Fibroblast of lung (primary cell): ENCODE measurements at regions not wholly inside any gene's neighbourhood (a gene's known extent, or its start where the extent isn't known, plus 50 kb on each side); places are given as distances from the start of the nearest gene placed in this dataset.

Experiments
- EZH2 ChIP-seq: IDR thresholded peaks from 2 replicates; pipeline ENCODE4 v1.5.1; 2012; ENCODE audit warnings: low read length, control low read depth, mild to moderate bottlenecking; ENCODE audit errors: missing control alignments
- TF ChIP-seq, protein P1 (sequence below), 2 donors: IDR thresholded peaks in 1 of 2; conservative IDR thresholded peaks in 1 of 2; 1 replicate in 1 of 2; 2 replicates in 1 of 2; pipeline ENCODE4 v1.5.1; 2011 to 2012; ENCODE audit warnings: low read length in 2 of 2, control low read depth in 1 of 2, inconsistent platforms in 1 of 2, low read depth in 1 of 2, mild to moderate bottlenecking in 1 of 2

DNA sequence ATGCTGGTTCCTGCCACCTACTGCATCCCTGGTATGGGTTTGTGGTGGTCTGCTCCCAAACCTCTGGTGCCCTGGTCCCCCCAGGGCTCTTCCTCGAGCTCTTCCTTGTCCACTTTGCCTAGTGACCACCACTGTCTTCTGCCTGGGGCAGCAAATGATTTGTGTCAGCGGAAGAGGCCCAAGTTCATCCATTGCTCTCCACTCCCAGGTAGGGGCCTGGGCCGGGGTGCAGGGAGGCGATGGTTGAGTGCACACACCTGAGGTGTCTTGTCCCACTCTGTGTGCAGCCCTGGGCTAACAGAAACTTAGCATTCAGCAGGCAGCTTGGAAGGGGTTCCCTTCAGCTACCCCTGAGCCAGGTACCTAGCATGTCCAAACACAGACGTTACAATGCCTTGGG is 75.6 kb upstream of the SOX3 start:
- TF ChIP-seq, protein P1, sequence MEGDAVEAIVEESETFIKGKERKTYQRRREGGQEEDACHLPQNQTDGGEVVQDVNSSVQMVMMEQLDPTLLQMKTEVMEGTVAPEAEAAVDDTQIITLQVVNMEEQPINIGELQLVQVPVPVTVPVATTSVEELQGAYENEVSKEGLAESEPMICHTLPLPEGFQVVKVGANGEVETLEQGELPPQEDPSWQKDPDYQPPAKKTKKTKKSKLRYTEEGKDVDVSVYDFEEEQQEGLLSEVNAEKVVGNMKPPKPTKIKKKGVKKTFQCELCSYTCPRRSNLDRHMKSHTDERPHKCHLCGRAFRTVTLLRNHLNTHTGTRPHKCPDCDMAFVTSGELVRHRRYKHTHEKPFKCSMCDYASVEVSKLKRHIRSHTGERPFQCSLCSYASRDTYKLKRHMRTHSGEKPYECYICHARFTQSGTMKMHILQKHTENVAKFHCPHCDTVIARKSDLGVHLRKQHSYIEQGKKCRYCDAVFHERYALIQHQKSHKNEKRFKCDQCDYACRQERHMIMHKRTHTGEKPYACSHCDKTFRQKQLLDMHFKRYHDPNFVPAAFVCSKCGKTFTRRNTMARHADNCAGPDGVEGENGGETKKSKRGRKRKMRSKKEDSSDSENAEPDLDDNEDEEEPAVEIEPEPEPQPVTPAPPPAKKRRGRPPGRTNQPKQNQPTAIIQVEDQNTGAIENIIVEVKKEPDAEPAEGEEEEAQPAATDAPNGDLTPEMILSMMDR (conservative IDR thresholded peaks at IDR 0.05 in 1 of 2, IDR thresholded peaks at IDR 0.05 in 1 of 2; ENCODE audit: low read depth in 1 of 2, low read length in 2 of 2), result no peak
- TF ChIP-seq EZH2, result no peak
